ENCODE measurements at regions not wholly inside any gene's neighbourhood (a gene's known extent, or its start where the extent isn't known, plus 50 kb on each side); places are given as distances from the start of the nearest gene placed in this dataset.

- peaks cover 10% of the 10 kb centered on the region for H3K27me3 Mint-ChIP-seq (ENCODE audit: low read depth, poor library complexity)
- H3K4me3 Mint-ChIP-seq = no peak overlapping the region
- no peaks in the 10 kb centered on the region for H3K9me3 Mint-ChIP-seq
- H3K27ac Mint-ChIP-seq = no peak overlapping the region
- TF ChIP-seq, protein P1, sequence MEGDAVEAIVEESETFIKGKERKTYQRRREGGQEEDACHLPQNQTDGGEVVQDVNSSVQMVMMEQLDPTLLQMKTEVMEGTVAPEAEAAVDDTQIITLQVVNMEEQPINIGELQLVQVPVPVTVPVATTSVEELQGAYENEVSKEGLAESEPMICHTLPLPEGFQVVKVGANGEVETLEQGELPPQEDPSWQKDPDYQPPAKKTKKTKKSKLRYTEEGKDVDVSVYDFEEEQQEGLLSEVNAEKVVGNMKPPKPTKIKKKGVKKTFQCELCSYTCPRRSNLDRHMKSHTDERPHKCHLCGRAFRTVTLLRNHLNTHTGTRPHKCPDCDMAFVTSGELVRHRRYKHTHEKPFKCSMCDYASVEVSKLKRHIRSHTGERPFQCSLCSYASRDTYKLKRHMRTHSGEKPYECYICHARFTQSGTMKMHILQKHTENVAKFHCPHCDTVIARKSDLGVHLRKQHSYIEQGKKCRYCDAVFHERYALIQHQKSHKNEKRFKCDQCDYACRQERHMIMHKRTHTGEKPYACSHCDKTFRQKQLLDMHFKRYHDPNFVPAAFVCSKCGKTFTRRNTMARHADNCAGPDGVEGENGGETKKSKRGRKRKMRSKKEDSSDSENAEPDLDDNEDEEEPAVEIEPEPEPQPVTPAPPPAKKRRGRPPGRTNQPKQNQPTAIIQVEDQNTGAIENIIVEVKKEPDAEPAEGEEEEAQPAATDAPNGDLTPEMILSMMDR (IDR thresholded peaks at IDR 0.05) = no peak
- peaks cover 12% of the 10 kb centered on the region for H3K4me1 Mint-ChIP-seq
- no peaks in the 10 kb centered on the region for H3K36me3 Mint-ChIP-seq (ENCODE audit: low read depth)
- no peak for DNase-seq
These were observed 118.9 kb downstream of the SUDS3 start for GRCh38 chr12:118495296-118495695.

- H3K36me3 Mint-ChIP-seq (ENCODE audit: low read depth) = no peaks in the 10 kb centered on the region
- H3K4me1 Mint-ChIP-seq = peaks cover 12% of the 10 kb centered on the region
- H3K27me3 Mint-ChIP-seq (ENCODE audit: low read depth, poor library complexity) = peaks cover 6% of the 10 kb centered on the region
- H3K4me3 Mint-ChIP-seq = no peak overlapping the region
- TF ChIP-seq, protein P1 (IDR thresholded peaks at IDR 0.05) = no peak
- no peak overlapping the region for H3K27ac Mint-ChIP-seq
- no peak for DNase-seq
- H3K9me3 Mint-ChIP-seq = no peaks in the 10 kb centered on the region
These were observed 121.8 kb downstream of the SUDS3 start for GRCh38 chr12:118498171-118498570.

DNA sequence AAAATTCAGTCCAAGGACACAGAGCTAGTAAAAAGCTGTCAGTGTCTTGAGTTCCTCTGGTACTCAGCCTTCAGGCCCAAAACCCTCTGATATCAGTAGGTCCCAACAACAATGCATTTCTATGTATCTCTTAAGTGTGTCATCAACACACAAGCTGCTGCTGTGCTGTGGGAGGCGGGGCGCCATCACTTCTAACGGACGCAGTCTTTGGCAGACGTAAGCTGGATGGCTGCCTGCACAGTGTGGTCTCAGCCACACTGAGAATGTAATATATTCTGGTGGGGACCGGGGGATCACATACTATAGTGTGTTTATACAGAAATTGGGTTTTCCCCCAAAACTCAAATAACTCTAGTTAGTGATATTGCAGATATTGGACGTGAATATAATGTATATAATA lies 123.9 kb downstream of the SUDS3 start:
- Mint-ChIP-seq H3K36me3 (ENCODE audit: low read depth) (no peaks in the 10 kb centered on the region), H3K9me3 (peaks cover 4% of the 10 kb centered on the region), H3K27me3 (ENCODE audit: low read depth, poor library complexity) (peaks cover 6% of the 10 kb centered on the region), H3K4me1 (no peaks in the 10 kb centered on the region), H3K27ac (no peak overlapping the region), H3K4me3 (no peak overlapping the region)
- no peak for DNase-seq
- TF ChIP-seq, protein P1 (IDR thresholded peaks at IDR 0.05) = no peak

DNA sequence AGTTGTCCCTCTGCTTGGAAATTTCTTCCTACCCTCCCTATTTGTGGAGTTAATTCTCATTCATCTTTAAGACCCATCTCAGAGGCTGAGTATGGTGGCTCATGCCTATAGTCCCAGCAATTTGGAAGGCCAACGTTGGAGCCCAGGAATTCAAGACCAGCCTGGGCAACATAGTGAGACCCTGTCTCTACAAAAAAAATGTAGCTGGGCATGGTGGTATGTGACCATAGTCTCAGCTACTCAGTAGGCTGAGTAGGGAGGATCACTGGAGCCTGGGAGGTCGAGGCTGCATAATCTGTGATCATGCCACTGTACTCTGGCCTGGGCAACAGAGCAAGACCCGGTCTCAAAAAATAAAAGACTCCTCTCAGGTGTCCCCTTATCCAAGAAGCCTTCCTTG lies 125.1 kb downstream of the SUDS3 start:
- Mint-ChIP-seq H3K4me3 (no peak overlapping the region), H3K4me1 (no peaks in the 10 kb centered on the region), H3K9me3 (peaks cover 9% of the 10 kb centered on the region)

DNA sequence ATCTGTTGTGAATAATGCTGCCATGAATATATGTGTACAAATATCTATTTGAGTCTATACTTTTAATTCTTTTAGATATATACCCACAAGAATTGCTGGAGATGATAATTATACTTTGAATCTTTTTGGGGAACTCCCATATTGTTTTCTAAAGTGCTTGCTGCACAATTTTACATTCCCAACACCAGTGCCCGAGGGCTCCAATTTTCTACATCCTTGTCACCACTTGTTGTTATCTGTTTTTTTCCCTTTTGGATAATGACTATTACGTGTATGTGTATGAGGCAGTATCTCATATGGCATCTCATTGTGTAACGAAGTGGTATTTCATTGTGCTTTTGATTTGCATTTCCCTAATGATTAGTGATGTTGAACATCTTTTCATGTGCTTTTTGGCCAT lies 127.1 kb downstream of the SUDS3 start:
- Mint-ChIP-seq H3K4me3 (no peak overlapping the region), H3K9me3 (peaks cover 16% of the 10 kb centered on the region), H3K4me1 (no peaks in the 10 kb centered on the region), H3K27ac (no peak overlapping the region), H3K36me3 (ENCODE audit: low read depth) (no peaks in the 10 kb centered on the region), H3K27me3 (ENCODE audit: low read depth, poor library complexity) (peaks cover 10% of the 10 kb centered on the region)
- TF ChIP-seq, protein P1 (IDR thresholded peaks at IDR 0.05) = no peak
- no peak for DNase-seq

More for the DNA sequence above, 125.1 kb downstream of the SUDS3 start:
- TF ChIP-seq, protein P1 (IDR thresholded peaks at IDR 0.05) = no peak
- peaks cover 6% of the 10 kb centered on the region for H3K27me3 Mint-ChIP-seq (ENCODE audit: low read depth, poor library complexity)
- no peak overlapping the region for H3K27ac Mint-ChIP-seq
- no peaks in the 10 kb centered on the region for H3K36me3 Mint-ChIP-seq (ENCODE audit: low read depth)
- DNase-seq = no peak

GRCh38 chr12:118512669-118513068 lies 136.3 kb downstream of the SUDS3 start:
- no peak overlapping the region for H3K27ac Mint-ChIP-seq
- peaks cover 4% of the 10 kb centered on the region for H3K9me3 Mint-ChIP-seq
- no peak overlapping the region for H3K4me3 Mint-ChIP-seq
- TF ChIP-seq, protein P1 (IDR thresholded peaks at IDR 0.05) = no peak
- H3K27me3 Mint-ChIP-seq (ENCODE audit: low read depth, poor library complexity) = peaks cover 14% of the 10 kb centered on the region
- no peaks in the 10 kb centered on the region for H3K36me3 Mint-ChIP-seq (ENCODE audit: low read depth)
- no peaks in the 10 kb centered on the region for H3K4me1 Mint-ChIP-seq
- no peak for DNase-seq
